Loucy (cell line): ENCODE measurements at regions not wholly inside any gene's neighbourhood (a gene's known extent, or its start where the extent isn't known, plus 50 kb on each side); places are given as distances from the start of the nearest gene placed in this dataset.

Source experiments
- CTCF ChIP-seq: fragments of 200-600 bp; sonication (generic); conservative IDR thresholded peaks from 2 replicates; pipeline ENCODE4 v1.5.1; 2014; ENCODE audit warnings: mild to moderate bottlenecking, antibody characterized with exemption, low read length
- EZH2phosphoT487 ChIP-seq: fragments of 200-600 bp; IDR thresholded peaks from 2 replicates; pipeline ENCODE4 v1.6.1; 2018; ENCODE audit warnings: antibody characterized with exemption, mild to moderate bottlenecking, moderate library complexity, borderline replicate concordance

GRCh38 chr18:57864615-57865121 is 61.6 kb upstream of the ATP8B1 start:
- no peak for TF ChIP-seq CTCF
- TF ChIP-seq EZH2phosphoT487: no peak
